ENCODE measurements at regions not wholly inside any gene's neighbourhood (a gene's known extent, or its start where the extent isn't known, plus 50 kb on each side); places are given as distances from the start of the nearest gene placed in this dataset.
A peak's percentile ranks its signal among the peaks of the same experiment; 100 is the strongest.
"Not testable (repeated sequence)": the region's sequence is repeated elsewhere in the genome, so short reads cannot be mapped to it uniquely, and the experiment has no call there.

- WGBS, 3 donors, result 63 to 69% (median 69%) methylated on average over 1 of the region's 1 CpG
- no peak for DNase-seq
- Histone ChIP-seq H3K27me3 (ENCODE audit: control insufficient read depth in 3 of 3, insufficient read depth in 3 of 3, low read length in 3 of 3) (no peaks in the 10 kb centered on the region), H3K4me3 (ENCODE audit: low read depth in 1 of 3, low read length in 3 of 3) (no peak overlapping the region), H3K4me1 (ENCODE audit: control insufficient read depth in 3 of 3, insufficient read depth in 2 of 3, low read depth in 1 of 3, low read length in 2 of 3) (no peaks in the 10 kb centered on the region), H3K9me3 (ENCODE audit: control insufficient read depth in 2 of 2, insufficient read depth in 1 of 2, low read depth in 1 of 2, low read length in 1 of 2) (no peaks in the 10 kb centered on the region), H3K27ac (ENCODE audit: low read depth in 1 of 3, low read length in 2 of 3) (peak overlapping the region in 1 of 3 donors; percentile 70), H3K36me3 (ENCODE audit: control insufficient read depth in 3 of 3, insufficient read depth in 2 of 3, low read depth in 1 of 3, low read length in 3 of 3) (no peaks in the 10 kb centered on the region)
- FAIRE-seq, result no peak
Measured at GRCh38 chr18:43830303-43830702, 553.0 kb upstream of the SYT4 start.

- no peaks in the 10 kb centered on the region for H3K9me3 ChIP-seq (ENCODE audit: control insufficient read depth in 2 of 2, insufficient read depth in 1 of 2, low read depth in 1 of 2, low read length in 1 of 2)
- H3K27ac ChIP-seq (ENCODE audit: low read depth in 1 of 3, low read length in 2 of 3), result peak overlapping the region in 1 of 3 donors; percentile 70
- no peaks in the 10 kb centered on the region for H3K4me1 ChIP-seq (ENCODE audit: control insufficient read depth in 3 of 3, insufficient read depth in 2 of 3, low read depth in 1 of 3, low read length in 2 of 3)
- WGBS, 3 donors, result 60 to 84% (median 75%) methylated on average over 6 of the region's 6 CpGs
- no peaks in the 10 kb centered on the region for H3K27me3 ChIP-seq (ENCODE audit: control insufficient read depth in 3 of 3, insufficient read depth in 3 of 3, low read length in 3 of 3)
- no peak for FAIRE-seq
- H3K36me3 ChIP-seq (ENCODE audit: control insufficient read depth in 3 of 3, insufficient read depth in 2 of 3, low read depth in 1 of 3, low read length in 3 of 3), result no peaks in the 10 kb centered on the region
- no peak overlapping the region for H3K4me3 ChIP-seq (ENCODE audit: low read depth in 1 of 3, low read length in 3 of 3)
- DNase-seq, result peak in 1 of 2 donors; percentile 18
Measured at GRCh38 chr18:43830947-43831346, 553.7 kb upstream of the SYT4 start.

GRCh38 chr18:43846299-43846698, 569.0 kb upstream of the SYT4 start:
- no peaks in the 10 kb centered on the region for H3K36me3 ChIP-seq (ENCODE audit: control insufficient read depth in 3 of 3, insufficient read depth in 2 of 3, low read depth in 1 of 3, low read length in 3 of 3)
- peak overlapping the region in 1 of 3 donors; percentile 54 for H3K27ac ChIP-seq (ENCODE audit: low read depth in 1 of 3, low read length in 2 of 3)
- H3K9me3 ChIP-seq (ENCODE audit: control insufficient read depth in 2 of 2, insufficient read depth in 1 of 2, low read depth in 1 of 2, low read length in 1 of 2), result no peaks in the 10 kb centered on the region
- H3K27me3 ChIP-seq (ENCODE audit: control insufficient read depth in 3 of 3, insufficient read depth in 3 of 3, low read length in 3 of 3), result no peaks in the 10 kb centered on the region
- FAIRE-seq (no peak), DNase-seq (no peak)
- H3K4me3 ChIP-seq (ENCODE audit: low read depth in 1 of 3, low read length in 3 of 3), result no peak overlapping the region
- H3K4me1 ChIP-seq (ENCODE audit: control insufficient read depth in 3 of 3, insufficient read depth in 2 of 3, low read depth in 1 of 3, low read length in 2 of 3), result no peaks in the 10 kb centered on the region
- 16 to 57% (median 41%) methylated on average over 1 of the region's 1 CpG for WGBS, 3 donors

GRCh38 chr18:43847164-43848091, 570.1 kb upstream of the SYT4 start:
- H3K36me3 ChIP-seq (ENCODE audit: control insufficient read depth in 3 of 3, insufficient read depth in 2 of 3, low read depth in 1 of 3, low read length in 3 of 3), result no peaks in the 10 kb centered on the region
- 43 to 61% (median 59%) methylated on average over 8 of the region's 8 CpGs for WGBS, 3 donors
- H3K9me3 ChIP-seq (ENCODE audit: control insufficient read depth in 2 of 2, insufficient read depth in 1 of 2, low read depth in 1 of 2, low read length in 1 of 2), result no peaks in the 10 kb centered on the region
- no peak for DNase-seq
- H3K4me3 ChIP-seq (ENCODE audit: low read depth in 1 of 3, low read length in 3 of 3), result no peak overlapping the region
- H3K27ac ChIP-seq (ENCODE audit: low read depth in 1 of 3, low read length in 2 of 3), result peak overlapping the region in 1 of 3 donors; percentile 81
- no peaks in the 10 kb centered on the region for H3K27me3 ChIP-seq (ENCODE audit: control insufficient read depth in 3 of 3, insufficient read depth in 3 of 3, low read length in 3 of 3)
- no peak for FAIRE-seq
- no peaks in the 10 kb centered on the region for H3K4me1 ChIP-seq (ENCODE audit: control insufficient read depth in 3 of 3, insufficient read depth in 2 of 3, low read depth in 1 of 3, low read length in 2 of 3)

GRCh38 chr18:43849831-43850230, 572.5 kb upstream of the SYT4 start:
- H3K36me3 ChIP-seq (ENCODE audit: control insufficient read depth in 3 of 3, insufficient read depth in 2 of 3, low read depth in 1 of 3, low read length in 3 of 3); H3K27me3 ChIP-seq (ENCODE audit: control insufficient read depth in 3 of 3, insufficient read depth in 3 of 3, low read length in 3 of 3); H3K4me1 ChIP-seq (ENCODE audit: control insufficient read depth in 3 of 3, insufficient read depth in 2 of 3, low read depth in 1 of 3, low read length in 2 of 3); H3K27ac ChIP-seq (ENCODE audit: low read depth in 1 of 3, low read length in 2 of 3); DNase-seq; H3K9me3 ChIP-seq (ENCODE audit: control insufficient read depth in 2 of 2, insufficient read depth in 1 of 2, low read depth in 1 of 2, low read length in 1 of 2); H3K4me3 ChIP-seq (ENCODE audit: low read depth in 1 of 3, low read length in 3 of 3); FAIRE-seq: not testable (repeated sequence)
- WGBS, 3 donors, result 55 to 80% (median 60%) methylated on average over 2 of the region's 2 CpGs

GRCh38 chr18:43855376-43855775, 578.1 kb upstream of the SYT4 start:
- FAIRE-seq (no peak), DNase-seq (no peak)
- WGBS, 3 donors, result 55 to 65% (median 56%) methylated on average over 2 of the region's 2 CpGs
- H3K27ac ChIP-seq (ENCODE audit: low read depth in 1 of 3, low read length in 2 of 3), result no peak overlapping the region
- H3K4me1 ChIP-seq (ENCODE audit: control insufficient read depth in 3 of 3, insufficient read depth in 2 of 3, low read depth in 1 of 3, low read length in 2 of 3), result no peaks in the 10 kb centered on the region
- H3K36me3 ChIP-seq (ENCODE audit: control insufficient read depth in 3 of 3, insufficient read depth in 2 of 3, low read depth in 1 of 3, low read length in 3 of 3), result no peaks in the 10 kb centered on the region
- no peaks in the 10 kb centered on the region for H3K9me3 ChIP-seq (ENCODE audit: control insufficient read depth in 2 of 2, insufficient read depth in 1 of 2, low read depth in 1 of 2, low read length in 1 of 2)
- H3K27me3 ChIP-seq (ENCODE audit: control insufficient read depth in 3 of 3, insufficient read depth in 3 of 3, low read length in 3 of 3), result no peaks in the 10 kb centered on the region
- no peak overlapping the region for H3K4me3 ChIP-seq (ENCODE audit: low read depth in 1 of 3, low read length in 3 of 3)

GRCh38 chr18:43863180-43863579, 585.9 kb upstream of the SYT4 start:
- H3K4me3 ChIP-seq (ENCODE audit: low read depth in 1 of 3, low read length in 3 of 3), result no peak overlapping the region
- H3K27me3 ChIP-seq (ENCODE audit: control insufficient read depth in 3 of 3, insufficient read depth in 3 of 3, low read length in 3 of 3), result no peaks in the 10 kb centered on the region
- DNase-seq (no peak), FAIRE-seq (no peak)
- WGBS, 3 donors, result 60 to 83% (median 74%) methylated on average over 1 of the region's 1 CpG
- no peaks in the 10 kb centered on the region for H3K4me1 ChIP-seq (ENCODE audit: control insufficient read depth in 3 of 3, insufficient read depth in 2 of 3, low read depth in 1 of 3, low read length in 2 of 3)
- H3K9me3 ChIP-seq (ENCODE audit: control insufficient read depth in 2 of 2, insufficient read depth in 1 of 2, low read depth in 1 of 2, low read length in 1 of 2), result no peaks in the 10 kb centered on the region
- no peak overlapping the region for H3K27ac ChIP-seq (ENCODE audit: low read depth in 1 of 3, low read length in 2 of 3)
- H3K36me3 ChIP-seq (ENCODE audit: control insufficient read depth in 3 of 3, insufficient read depth in 2 of 3, low read depth in 1 of 3, low read length in 3 of 3), result no peaks in the 10 kb centered on the region

- FAIRE-seq (no peak), DNase-seq (no peak)
- Histone ChIP-seq H3K36me3 (ENCODE audit: control insufficient read depth in 3 of 3, insufficient read depth in 2 of 3, low read depth in 1 of 3, low read length in 3 of 3) (no peaks in the 10 kb centered on the region), H3K27ac (ENCODE audit: low read depth in 1 of 3, low read length in 2 of 3) (no peak overlapping the region), H3K9me3 (ENCODE audit: control insufficient read depth in 2 of 2, insufficient read depth in 1 of 2, low read depth in 1 of 2, low read length in 1 of 2) (no peaks in the 10 kb centered on the region), H3K4me1 (ENCODE audit: control insufficient read depth in 3 of 3, insufficient read depth in 2 of 3, low read depth in 1 of 3, low read length in 2 of 3) (no peaks in the 10 kb centered on the region), H3K27me3 (ENCODE audit: control insufficient read depth in 3 of 3, insufficient read depth in 3 of 3, low read length in 3 of 3) (no peaks in the 10 kb centered on the region), H3K4me3 (ENCODE audit: low read depth in 1 of 3, low read length in 3 of 3) (no peak overlapping the region)
Measured at GRCh38 chr18:43866696-43867095, 589.4 kb upstream of the SYT4 start.
